DMS153 (cell line): ENCODE measurements at regions not wholly inside any gene's neighbourhood (a gene's known extent, or its start where the extent isn't known, plus 50 kb on each side); places are given as distances from the start of the nearest gene placed in this dataset.

Experiments used
- DNase-seq: peaks from one replicate; lab custom pipeline; 2025; lab: John Stamatoyannopoulos, UW

DNA sequence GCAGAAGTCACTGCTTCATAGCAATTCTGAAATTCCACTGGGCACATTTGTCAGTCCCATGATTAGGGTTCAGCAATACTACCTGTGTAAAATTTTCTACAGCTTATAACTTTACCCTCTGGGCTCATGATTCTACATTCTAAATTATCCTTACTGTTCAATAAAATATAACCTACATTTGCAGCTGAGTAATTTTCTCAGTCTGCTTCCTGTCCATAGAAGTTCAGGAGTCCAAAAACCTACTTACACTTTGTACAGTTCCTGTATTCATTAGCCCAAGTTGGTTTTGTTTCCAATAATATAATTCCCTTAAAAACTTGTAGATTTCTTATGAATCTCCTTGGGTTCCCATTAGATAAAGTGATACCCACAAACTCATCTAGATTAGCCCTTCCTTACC is 295.3 kb downstream of the SP3 start:
- no peak for DNase-seq

DNA sequence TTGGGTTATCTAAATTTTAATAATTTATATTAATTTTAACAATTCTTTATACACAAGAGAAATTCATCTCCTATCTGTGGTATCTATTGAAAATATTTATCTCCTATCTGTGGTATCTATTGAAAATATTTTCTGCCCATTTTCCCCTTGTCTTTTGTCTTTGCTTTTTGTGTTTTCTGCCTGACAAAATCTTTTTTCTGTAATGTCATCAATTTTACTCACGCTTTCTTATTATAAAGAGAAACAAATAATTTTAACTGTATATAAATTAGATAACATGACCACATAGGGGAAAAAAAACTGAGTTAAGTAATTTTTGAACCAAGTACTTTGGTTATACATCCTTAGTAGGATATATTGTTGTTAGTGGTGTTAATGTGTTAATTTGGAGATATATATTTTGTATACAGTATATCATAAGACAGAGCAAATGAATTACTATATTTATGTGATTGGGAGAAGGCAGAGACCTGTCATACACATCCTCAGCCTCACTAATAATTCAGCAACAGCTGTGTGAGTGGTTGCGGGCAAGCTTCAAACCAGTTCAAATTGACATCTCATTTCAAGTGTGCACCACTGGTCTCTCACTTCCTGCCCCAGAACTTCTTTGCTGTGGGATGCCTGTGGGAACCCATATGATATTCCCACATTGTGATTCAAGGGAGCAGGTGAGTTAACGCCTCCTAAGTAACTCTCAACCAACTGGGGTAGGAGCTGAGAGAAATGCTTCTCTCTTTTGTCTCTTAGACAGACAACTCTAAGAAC is 292.4 kb downstream of the SP3 start:
- DNase-seq, result no peak

- peak; percentile 47 for DNase-seq
Measured at GRCh38 chr2:173673640-173674039, 291.5 kb downstream of the SP3 start.

DNA sequence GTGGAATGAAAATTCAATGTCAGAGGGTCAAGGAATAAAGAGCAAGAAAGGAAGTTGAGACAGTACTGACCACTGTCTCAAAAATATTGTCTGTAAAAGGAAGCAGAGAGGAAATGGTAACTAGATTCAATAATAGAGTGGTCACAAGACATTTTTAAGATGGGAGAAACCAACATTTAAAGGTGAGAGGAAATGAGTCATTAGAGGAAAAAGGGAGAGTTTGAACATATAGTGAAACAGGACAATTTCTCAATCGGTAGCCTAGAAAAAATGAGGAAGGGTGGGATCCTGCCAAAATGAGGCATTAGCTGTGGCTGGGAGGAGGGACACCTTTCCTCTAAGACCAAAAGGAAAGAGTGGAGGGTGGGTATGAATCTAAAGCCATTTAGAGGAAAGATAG is 288.5 kb downstream of the SP3 start:
- DNase-seq, result no peak

DNA sequence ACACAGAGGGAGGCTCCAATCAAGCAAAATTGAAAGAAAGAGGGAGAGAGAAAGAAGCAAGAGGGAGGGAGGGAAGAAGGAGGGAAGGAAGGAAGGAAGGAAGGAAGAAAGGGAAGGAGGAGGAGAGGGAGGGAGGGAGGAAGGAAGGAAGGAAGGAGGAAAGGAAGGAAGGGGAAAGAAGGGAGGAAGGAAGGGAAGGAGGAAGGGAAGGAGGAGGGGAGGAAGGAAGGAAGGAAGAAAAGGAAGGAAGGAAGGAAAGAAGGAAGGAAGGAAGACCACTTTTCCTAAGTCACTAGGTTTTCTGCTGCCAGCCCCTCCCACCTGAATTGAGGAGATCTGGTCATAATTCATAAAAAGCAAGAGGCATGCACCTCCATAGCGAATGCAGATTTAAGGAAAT is 287.0 kb downstream of the SP3 start:
- DNase-seq, result no peak

GRCh38 chr2:173680574-173680973 is 284.6 kb downstream of the SP3 start:
- no peak for DNase-seq

DNA sequence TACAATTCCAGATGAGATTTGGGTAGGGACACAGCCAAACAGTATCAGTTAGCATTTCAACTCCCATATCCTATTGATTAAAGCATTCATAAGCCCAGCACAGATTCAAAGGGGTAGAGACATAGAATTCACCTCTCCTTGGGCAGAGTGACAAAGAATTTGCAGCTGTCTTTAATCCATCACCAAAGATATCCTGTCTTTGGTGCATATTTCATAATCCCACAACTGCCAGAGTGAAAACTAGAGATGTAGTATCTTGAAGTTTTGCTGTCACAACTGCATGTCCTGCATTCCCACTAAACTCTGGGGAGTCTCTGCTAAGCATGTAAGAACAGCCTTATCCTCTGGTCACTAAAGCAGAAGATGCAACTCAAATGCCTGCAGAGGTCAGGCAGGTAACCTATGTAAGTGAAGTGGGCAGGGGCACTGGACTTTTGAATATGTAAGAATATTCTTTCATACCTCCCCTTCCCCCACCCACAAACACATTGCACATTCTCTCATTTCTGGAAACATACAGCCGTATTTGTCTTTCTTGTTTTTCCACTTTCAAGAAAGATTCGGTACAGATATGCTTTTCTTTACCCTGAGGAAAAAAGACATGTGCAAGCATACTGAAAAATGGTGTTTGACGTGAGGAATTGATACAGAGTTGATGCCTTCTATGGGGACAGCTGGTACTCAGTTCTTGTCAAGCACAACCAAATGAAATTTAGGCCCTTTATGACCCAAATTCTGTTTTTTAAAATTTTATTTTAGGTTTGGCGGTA is 283.1 kb downstream of the SP3 start:
- no peak for DNase-seq

GRCh38 chr2:173684896-173685459 is 280.2 kb downstream of the SP3 start:
- no peak for DNase-seq

- no peak for DNase-seq
Measured at GRCh38 chr2:173690349-173690748, 274.8 kb downstream of the SP3 start.

DNA sequence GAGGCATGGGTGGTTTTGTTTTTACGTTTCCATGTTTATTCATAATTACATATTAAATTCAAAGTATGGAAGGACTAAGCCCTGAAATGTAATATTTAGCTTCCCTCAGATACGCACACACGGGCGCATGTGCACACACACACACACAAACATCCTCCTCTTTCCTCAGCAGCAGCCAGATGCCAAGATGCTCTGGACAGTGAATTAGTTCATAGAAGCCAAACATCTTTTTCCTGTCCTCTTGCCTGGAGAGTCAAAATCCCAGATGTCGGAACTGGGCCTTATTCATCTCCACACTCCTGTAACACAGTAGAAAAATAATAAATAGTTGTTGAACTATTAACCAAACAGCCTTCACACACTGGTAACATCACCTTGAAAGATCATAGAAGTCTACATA is 273.1 kb downstream of the SP3 start:
- no peak for DNase-seq

- no peak for DNase-seq
Measured at GRCh38 chr2:173693044-173693589, 272.1 kb downstream of the SP3 start.

GRCh38 chr2:173696274-173696673 is 268.9 kb downstream of the SP3 start:
- no peak for DNase-seq

DNA sequence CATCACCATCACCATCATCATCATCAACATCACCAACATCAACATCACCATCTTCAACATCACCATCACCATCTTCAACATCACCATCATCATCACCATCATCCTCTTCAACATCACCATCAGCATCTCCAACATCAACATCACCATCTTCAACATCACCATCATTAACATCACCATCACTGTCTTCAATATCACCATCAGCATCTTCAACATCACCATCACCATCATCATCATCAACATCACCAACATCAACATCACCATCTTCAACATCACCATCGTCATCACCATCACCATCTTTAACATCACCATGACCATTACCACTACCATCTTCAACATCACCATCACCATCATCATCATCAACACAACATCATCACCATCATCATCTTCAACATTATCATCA is 267.2 kb downstream of the SP3 start:
- no peak for DNase-seq

DNA sequence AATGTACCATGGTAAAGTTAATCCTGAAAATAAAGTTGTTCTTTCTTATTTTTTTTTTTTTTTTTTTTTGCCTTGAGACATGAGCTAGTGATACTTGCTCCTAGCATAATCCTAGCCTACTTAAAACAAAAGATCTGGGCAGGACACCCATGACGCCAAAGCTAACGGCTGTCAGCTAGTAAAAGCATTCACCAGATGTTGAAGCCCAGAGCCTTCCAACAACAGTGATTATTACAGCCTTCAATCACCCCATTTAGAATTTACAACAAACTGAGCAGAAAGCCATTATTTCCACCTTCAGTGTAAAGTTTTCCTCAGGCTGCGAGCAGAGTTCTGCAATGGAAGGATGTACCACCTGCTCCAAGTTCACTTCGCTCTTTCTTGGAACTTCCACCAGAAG is 259.5 kb downstream of the SP3 start:
- DNase-seq, result no peak

GRCh38 chr2:173706936-173707335 is 258.2 kb downstream of the SP3 start:
- DNase-seq, result no peak

DNA sequence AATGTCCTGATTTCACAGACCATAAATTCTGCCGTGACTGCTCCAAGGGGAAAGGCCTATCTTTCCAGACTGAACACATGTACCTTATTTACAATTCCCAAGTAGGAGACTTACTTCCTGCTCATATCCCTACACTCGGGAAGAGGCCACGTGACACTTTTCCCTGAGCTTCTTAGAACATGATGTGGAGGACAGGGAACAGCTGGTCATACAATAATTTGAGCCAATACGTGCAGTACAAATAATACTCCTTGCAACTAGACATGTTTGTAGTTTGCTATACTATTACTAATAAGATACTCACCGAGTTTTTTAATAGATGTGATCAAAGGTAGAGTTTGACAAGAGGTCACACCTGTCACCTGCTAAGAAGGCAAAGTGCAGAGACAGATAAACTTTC is 256.4 kb downstream of the SP3 start:
- no peak for DNase-seq

GRCh38 chr2:173711816-173712215 is 253.4 kb downstream of the SP3 start:
- no peak for DNase-seq

GRCh38 chr2:173713904-173714555 is 251.1 kb downstream of the SP3 start:
- DNase-seq, result no peak

GRCh38 chr2:173715441-173715840 is 249.7 kb downstream of the SP3 start:
- no peak for DNase-seq

- DNase-seq, result no peak
Measured at GRCh38 chr2:173716458-173717052, 248.6 kb downstream of the SP3 start.

GRCh38 chr2:173719471-173719870 is 245.7 kb downstream of the SP3 start:
- DNase-seq, result no peak

- no peak for DNase-seq
Measured at GRCh38 chr2:173720306-173720705, 244.9 kb downstream of the SP3 start.
